GM21526 (cell line): ENCODE measurements at regions not wholly inside any gene's neighbourhood (a gene's known extent, or its start where the extent isn't known, plus 50 kb on each side); places are given as distances from the start of the nearest gene placed in this dataset.
"Not testable (repeated sequence)": the region's sequence is repeated elsewhere in the genome, so short reads cannot be mapped to it uniquely, and the experiment has no call there.

Experiments used
- ATAC-seq: cut with Tn5 transposase; IDR thresholded peaks from one replicate; pipeline ENCODE4 v1.9.1; 2021; ENCODE audit warnings: moderate library complexity; ENCODE audit not compliant: unreplicated experiment, low FRiP score

GRCh38 chr12:28767836-28768348, 381.2 kb upstream of the FAR2 start:
- ATAC-seq = no peak

GRCh38 chr12:28770322-28770721, 378.8 kb upstream of the FAR2 start:
- no peak for ATAC-seq

GRCh38 chr12:28771968-28772367, 377.1 kb upstream of the FAR2 start:
- ATAC-seq = no peak

- ATAC-seq = no peak
Measured at GRCh38 chr12:28775556-28775955, 373.5 kb upstream of the FAR2 start.

GRCh38 chr12:28776220-28776619, 372.9 kb upstream of the FAR2 start:
- no peak for ATAC-seq

GRCh38 chr12:28776913-28777422, 372.1 kb upstream of the FAR2 start:
- no peak for ATAC-seq

- ATAC-seq = no peak
Measured at GRCh38 chr12:28777603-28778365, 371.3 kb upstream of the FAR2 start.

GRCh38 chr12:28780096-28780495, 369.0 kb upstream of the FAR2 start:
- ATAC-seq = no peak

GRCh38 chr12:28780960-28781359, 368.1 kb upstream of the FAR2 start:
- no peak for ATAC-seq

GRCh38 chr12:28781671-28782652, 367.1 kb upstream of the FAR2 start:
- no peak for ATAC-seq

GRCh38 chr12:28782812-28783211, 366.3 kb upstream of the FAR2 start:
- no peak for ATAC-seq

- ATAC-seq = no peak
Measured at GRCh38 chr12:28787151-28787550, 361.9 kb upstream of the FAR2 start.

GRCh38 chr12:28788256-28788655, 360.8 kb upstream of the FAR2 start:
- not testable (repeated sequence) for ATAC-seq

- no peak for ATAC-seq
Measured at GRCh38 chr12:28793581-28794151, 355.4 kb upstream of the FAR2 start.

- ATAC-seq = no peak
Measured at GRCh38 chr12:28794211-28794610, 354.9 kb upstream of the FAR2 start.

- no peak for ATAC-seq
Measured at GRCh38 chr12:28794786-28795185, 354.3 kb upstream of the FAR2 start.

- ATAC-seq = no peak
Measured at GRCh38 chr12:28795311-28795710, 353.8 kb upstream of the FAR2 start.

GRCh38 chr12:28799348-28799747, 349.7 kb upstream of the FAR2 start:
- ATAC-seq = no peak

GRCh38 chr12:28800129-28800528, 348.9 kb upstream of the FAR2 start:
- peak; percentile 86 for ATAC-seq

GRCh38 chr12:28802706-28803438, 346.2 kb upstream of the FAR2 start:
- ATAC-seq = no peak
